MM.1S (cell line): ENCODE measurements at regions not wholly inside any gene's neighbourhood (a gene's known extent, or its start where the extent isn't known, plus 50 kb on each side); places are given as distances from the start of the nearest gene placed in this dataset.

ENCODE experiments used
- DNase-seq: peaks from one replicate; pipeline ENCODE4 v3.0.0-alpha.2; 2015
- H2AFZ ChIP-seq: fragments of 300-600 bp; sonication (generic); 2 replicates; pipeline ENCODE4 v1.6.0; 2016; ENCODE audit warnings: antibody characterized with exemption, low read length
- H3F3A ChIP-seq: fragments of 300-600 bp; sonication (generic); 2 replicates; pipeline ENCODE4 v1.6.1; 2016; ENCODE audit warnings: mild to moderate bottlenecking, antibody characterized with exemption, low read length, moderate library complexity, mixed read lengths; ENCODE audit not compliant: insufficient read depth
- H3K27ac ChIP-seq: fragments of 300-600 bp; sonication (generic); 2 replicates; pipeline ENCODE4 v1.5.1; 2016; ENCODE audit warnings: mild to moderate bottlenecking, low read length
- H3K27me3 ChIP-seq: fragments of 300-600 bp; sonication (generic); replicated peaks from 2 replicates; pipeline ENCODE4 v1.6.0; 2016; ENCODE audit warnings: low read length; ENCODE audit not compliant: insufficient read depth
- H3K36me3 ChIP-seq: fragments of 300-600 bp; sonication (generic); replicated peaks from 2 replicates; pipeline ENCODE4 v1.6.1; 2016; ENCODE audit warnings: mild to moderate bottlenecking, low read length, mixed read lengths; ENCODE audit not compliant: insufficient read depth
- H3K4me1 ChIP-seq: fragments of 300-600 bp; sonication (generic); 2 replicates; pipeline ENCODE4 v1.6.1; 2016; ENCODE audit warnings: low read length, mixed read lengths
- H3K4me2 ChIP-seq: fragments of 300-600 bp; sonication (generic); 2 replicates; pipeline ENCODE4 v1.6.0; 2016; ENCODE audit warnings: low read depth, low read length
- H3K4me3 ChIP-seq: fragments of 300-600 bp; sonication (generic); 2 replicates; pipeline ENCODE4 v1.5.1; 2016; ENCODE audit warnings: low read length, mixed read lengths
- H3K79me2 ChIP-seq: fragments of 300-600 bp; sonication (generic); 2 replicates; pipeline ENCODE4 v1.6.1; 2016; ENCODE audit warnings: mixed run types, low read length, mixed read lengths
- H3K9ac ChIP-seq: fragments of 300-600 bp; sonication (generic); 2 replicates; pipeline ENCODE4 v1.6.1; 2016; ENCODE audit warnings: low read length, mixed read lengths
- H3K9me2 ChIP-seq: fragments of 300-600 bp; sonication (generic); replicated peaks from 2 replicates; pipeline ENCODE4 v1.6.1; 2016; ENCODE audit warnings: mild to moderate bottlenecking, low read length, mixed read lengths; ENCODE audit not compliant: insufficient read depth
- H3K9me3 ChIP-seq: fragments of 300-600 bp; sonication (generic); replicated peaks from 2 replicates; pipeline ENCODE4 v1.6.1; 2016; ENCODE audit warnings: mild to moderate bottlenecking, low read length, mixed read lengths; ENCODE audit not compliant: insufficient read depth
- H4K20me1 ChIP-seq: fragments of 300-600 bp; sonication (generic); 2 replicates; pipeline ENCODE4 v1.6.1; 2016; ENCODE audit warnings: mild to moderate bottlenecking, low read length, moderate library complexity, mixed read lengths; ENCODE audit not compliant: insufficient read depth
- EZH2 ChIP-seq: fragments of 300-600 bp; sonication (generic); optimal IDR thresholded peaks from 2 replicates; pipeline ENCODE3; 2017; ENCODE audit warnings: low read depth, mild to moderate bottlenecking, antibody characterized with exemption, low read length, mixed read lengths
- EZH2phosphoT487 ChIP-seq: fragments of 300-600 bp; sonication (generic); IDR thresholded peaks from 2 replicates; pipeline ENCODE4 v1.6.1; 2018; ENCODE audit warnings: antibody characterized with exemption, low read length
- TF ChIP-seq, protein P1 (sequence below): fragments of 300-600 bp; sonication (generic); IDR thresholded peaks from 2 replicates; pipeline ENCODE4 v1.5.1; 2016; ENCODE audit warnings: antibody characterized with exemption, low read length, mixed read lengths

DNA sequence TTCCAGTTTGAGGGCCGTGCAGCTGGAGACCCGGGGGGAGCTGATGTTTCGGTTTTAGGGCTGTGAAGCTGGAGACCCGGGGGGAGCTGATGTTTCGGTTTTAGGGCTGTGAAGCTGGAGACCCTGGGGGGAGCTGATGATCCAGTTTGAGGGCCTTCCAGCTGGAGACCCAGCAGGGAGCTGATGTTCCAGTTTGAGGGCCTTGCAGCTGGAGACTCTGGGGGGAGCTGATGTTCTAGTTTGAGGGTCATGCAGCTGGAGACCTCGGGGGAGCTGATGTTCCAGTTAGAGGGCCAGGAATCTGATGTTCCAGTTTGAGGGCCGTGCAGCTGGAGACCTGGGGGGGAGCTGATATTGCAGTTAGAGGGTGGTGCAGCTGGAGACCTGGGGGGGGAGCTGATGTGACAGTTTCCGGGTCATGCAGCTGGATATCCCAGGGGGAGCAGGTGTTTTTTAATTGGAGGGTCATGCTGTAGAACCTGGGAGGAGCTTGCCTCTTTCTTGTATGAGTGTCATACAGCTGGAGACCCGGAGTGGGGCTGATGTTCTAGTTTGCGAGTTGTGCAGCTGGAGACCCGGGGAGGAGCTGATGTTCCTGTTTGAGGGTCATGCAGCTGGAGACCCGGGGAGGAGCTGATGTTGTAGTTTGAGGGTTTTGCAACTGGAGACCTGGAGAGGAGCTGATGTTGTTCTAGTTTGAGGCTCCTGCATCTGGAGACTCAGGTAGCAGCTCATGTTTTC lies 153.2 kb downstream of the RTP5 start:
- Histone ChIP-seq H3K9ac (no peak overlapping the region), H3K36me3 (no peaks in the 10 kb centered on the region), H3K4me3 (no peak overlapping the region), H3K4me2 (no peak overlapping the region), H4K20me1 (no peaks in the 10 kb centered on the region), H3F3A (no peaks in the 10 kb centered on the region), H3K9me2 (no peaks in the 10 kb centered on the region), H3K27me3 (peaks cover 35% of the 10 kb centered on the region), H3K4me1 (no peaks in the 10 kb centered on the region), H3K79me2 (no peaks in the 10 kb centered on the region), H2AFZ (no peak overlapping the region), H3K27ac (no peak overlapping the region), H3K9me3 (no peaks in the 10 kb centered on the region)
- DNase-seq = no peak
- TF ChIP-seq, protein P1, sequence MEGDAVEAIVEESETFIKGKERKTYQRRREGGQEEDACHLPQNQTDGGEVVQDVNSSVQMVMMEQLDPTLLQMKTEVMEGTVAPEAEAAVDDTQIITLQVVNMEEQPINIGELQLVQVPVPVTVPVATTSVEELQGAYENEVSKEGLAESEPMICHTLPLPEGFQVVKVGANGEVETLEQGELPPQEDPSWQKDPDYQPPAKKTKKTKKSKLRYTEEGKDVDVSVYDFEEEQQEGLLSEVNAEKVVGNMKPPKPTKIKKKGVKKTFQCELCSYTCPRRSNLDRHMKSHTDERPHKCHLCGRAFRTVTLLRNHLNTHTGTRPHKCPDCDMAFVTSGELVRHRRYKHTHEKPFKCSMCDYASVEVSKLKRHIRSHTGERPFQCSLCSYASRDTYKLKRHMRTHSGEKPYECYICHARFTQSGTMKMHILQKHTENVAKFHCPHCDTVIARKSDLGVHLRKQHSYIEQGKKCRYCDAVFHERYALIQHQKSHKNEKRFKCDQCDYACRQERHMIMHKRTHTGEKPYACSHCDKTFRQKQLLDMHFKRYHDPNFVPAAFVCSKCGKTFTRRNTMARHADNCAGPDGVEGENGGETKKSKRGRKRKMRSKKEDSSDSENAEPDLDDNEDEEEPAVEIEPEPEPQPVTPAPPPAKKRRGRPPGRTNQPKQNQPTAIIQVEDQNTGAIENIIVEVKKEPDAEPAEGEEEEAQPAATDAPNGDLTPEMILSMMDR = no peak
- no peak for TF ChIP-seq EZH2phosphoT487
- no peak for TF ChIP-seq EZH2

DNA sequence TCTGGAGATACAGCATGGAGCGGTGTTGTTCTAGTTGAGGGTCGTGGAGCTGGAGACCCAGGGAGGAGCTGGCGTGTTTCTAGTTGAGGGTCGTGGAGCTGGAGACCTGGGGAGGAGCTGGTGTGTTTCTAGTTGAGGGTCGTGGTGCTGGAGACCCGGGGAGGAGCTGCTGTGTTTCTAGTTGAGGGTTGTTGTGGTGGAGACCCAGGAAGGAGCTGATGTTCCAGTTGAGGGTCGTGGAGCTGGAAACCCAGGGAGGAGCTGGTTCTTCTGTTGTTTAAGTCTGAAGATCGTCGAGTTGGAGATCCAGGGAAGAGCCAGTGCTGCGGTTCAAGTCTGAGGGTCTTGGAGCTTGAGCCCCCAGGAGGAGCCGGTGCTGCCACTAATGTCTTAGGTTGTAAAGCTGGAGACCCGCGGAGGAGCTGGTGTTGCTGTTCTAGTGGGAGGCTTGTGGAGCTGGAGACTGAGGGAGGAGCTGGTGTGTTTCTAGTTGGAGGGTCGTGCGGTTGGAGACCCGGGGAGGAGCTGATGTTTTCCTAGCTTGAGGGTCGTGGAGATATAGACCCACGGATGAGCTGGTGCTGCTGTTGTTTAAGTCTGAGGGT lies 155.3 kb downstream of the RTP5 start:
- H3K27me3 ChIP-seq = peaks cover 30% of the 10 kb centered on the region

DNA sequence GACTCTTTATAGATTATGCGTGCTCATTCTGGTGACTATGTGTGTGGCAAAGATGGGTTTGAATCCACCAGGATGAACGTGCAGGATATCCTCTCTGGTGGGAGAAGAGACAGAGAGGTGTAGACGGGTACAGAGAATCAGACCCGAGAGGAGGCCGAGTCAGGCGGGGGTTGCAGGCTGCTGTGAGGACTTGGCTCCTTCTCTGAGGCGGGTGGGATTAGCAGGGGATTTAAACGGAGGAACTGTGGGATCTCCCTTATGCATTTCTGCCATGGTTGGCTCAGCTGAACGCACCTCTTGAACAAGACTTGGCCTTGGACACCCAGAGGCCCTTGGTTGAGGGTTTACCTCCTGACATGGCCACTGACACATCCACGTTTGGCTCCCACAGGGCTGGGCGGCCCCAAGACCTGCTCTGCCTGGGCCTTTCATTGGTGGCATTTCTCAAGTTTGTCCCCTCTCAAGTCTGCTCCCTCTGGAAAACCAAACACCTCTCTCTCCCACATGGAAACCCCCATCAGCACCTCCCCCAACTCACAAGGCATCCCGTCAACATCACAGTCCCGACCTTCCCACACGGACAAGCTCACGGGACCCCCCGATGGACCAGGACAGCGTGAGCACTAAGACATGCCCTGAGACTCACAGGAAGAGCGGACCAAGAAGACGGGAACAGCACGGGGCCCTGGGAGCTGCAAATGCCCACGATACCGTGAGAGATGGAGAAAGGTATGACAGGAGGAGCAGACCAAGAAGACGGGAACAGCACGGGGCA lies 158.3 kb downstream of the RTP5 start:
- DNase-seq = no peak
- Histone ChIP-seq H3K27me3 (peaks cover 35% of the 10 kb centered on the region), H3K36me3 (no peaks in the 10 kb centered on the region), H3K9ac (no peak overlapping the region), H2AFZ (no peak overlapping the region), H3K4me1 (no peaks in the 10 kb centered on the region), H3K9me2 (no peaks in the 10 kb centered on the region), H3K4me3 (no peak overlapping the region), H3K79me2 (no peaks in the 10 kb centered on the region), H3K9me3 (no peaks in the 10 kb centered on the region), H3F3A (no peaks in the 10 kb centered on the region), H3K4me2 (no peak overlapping the region), H3K27ac (no peak overlapping the region), H4K20me1 (no peaks in the 10 kb centered on the region)
- TF ChIP-seq, protein P1 = no peak
- TF ChIP-seq EZH2 (no peak), EZH2phosphoT487 (no peak)

More for the DNA sequence above, 155.3 kb downstream of the RTP5 start:
- Histone ChIP-seq H2AFZ (no peak overlapping the region), H3K79me2 (no peaks in the 10 kb centered on the region), H3K4me2 (no peak overlapping the region), H3K9me3 (no peaks in the 10 kb centered on the region), H4K20me1 (no peaks in the 10 kb centered on the region), H3K4me3 (no peak overlapping the region), H3F3A (no peaks in the 10 kb centered on the region), H3K4me1 (no peaks in the 10 kb centered on the region), H3K9ac (no peak overlapping the region), H3K9me2 (no peaks in the 10 kb centered on the region), H3K27ac (no peak overlapping the region), H3K36me3 (no peaks in the 10 kb centered on the region)
- TF ChIP-seq EZH2 (no peak), EZH2phosphoT487 (no peak)
- TF ChIP-seq, protein P1 = no peak
- no peak for DNase-seq
